HG03439 (cell line): ENCODE measurements at regions not wholly inside any gene's neighbourhood (a gene's known extent, or its start where the extent isn't known, plus 50 kb on each side); places are given as distances from the start of the nearest gene placed in this dataset.

Experiments used
- ATAC-seq: cut with Tn5 transposase; IDR thresholded peaks from one replicate; pipeline ENCODE4 v1.9.1; 2021; ENCODE audit warnings: mild to moderate bottlenecking, moderate library complexity; ENCODE audit not compliant: unreplicated experiment

DNA sequence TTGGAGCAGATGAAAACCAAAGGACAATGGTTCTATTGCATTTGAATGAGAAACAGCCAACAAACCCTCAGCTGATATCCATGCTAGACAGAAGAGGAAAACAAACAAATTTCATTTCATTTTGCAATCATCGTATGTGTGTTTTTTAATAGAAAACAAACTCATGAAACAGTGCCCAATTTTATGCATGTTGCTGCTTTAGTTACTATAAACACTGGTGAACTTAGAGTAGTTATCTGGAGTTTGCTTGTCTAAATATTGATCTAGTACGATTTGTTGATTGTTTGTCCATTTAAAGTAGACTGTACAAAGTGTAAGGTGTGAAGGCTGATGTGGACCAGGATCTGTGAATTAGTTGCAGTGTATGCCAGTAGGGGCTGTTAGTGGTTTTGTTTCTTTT is 166.6 kb downstream of the KITLG start:
- no peak for ATAC-seq

DNA sequence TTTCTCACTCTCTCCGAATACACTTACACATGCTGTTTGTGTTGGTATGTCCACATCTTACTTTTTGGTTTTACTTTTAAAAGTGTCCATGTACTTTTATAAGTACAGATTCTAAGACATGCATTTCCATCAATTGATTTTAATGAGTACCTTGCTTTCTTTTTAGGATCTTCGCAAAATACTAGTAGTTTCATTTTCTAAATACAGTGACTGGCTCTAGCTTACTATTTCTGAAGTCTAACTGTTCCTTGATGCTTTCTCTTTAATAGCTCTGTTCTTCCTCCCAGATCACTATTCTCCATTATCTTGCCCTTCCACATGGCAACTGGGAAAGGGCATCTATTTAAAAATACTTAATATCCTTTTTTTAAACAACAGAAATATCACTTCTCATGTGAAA is 164.1 kb downstream of the KITLG start:
- ATAC-seq = no peak

DNA sequence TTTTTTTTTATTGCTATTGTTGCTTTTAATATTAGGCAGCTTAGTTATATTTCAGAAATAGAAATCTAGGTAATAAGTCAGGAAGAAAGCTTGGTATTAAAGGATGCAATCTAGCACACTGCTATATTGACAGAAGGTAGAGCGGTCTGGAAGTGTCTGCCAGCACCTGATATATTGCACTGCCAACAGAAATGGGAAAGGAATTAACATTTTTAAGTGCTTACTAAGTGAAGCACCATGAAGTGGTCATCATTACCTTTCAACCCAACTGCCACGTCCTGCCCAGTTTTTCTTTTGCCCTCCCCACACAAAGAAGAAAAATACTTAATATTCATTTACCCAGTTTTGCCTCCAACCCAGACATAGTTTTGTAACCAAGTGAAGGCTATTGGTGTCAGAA is 163.5 kb downstream of the KITLG start:
- no peak for ATAC-seq

DNA sequence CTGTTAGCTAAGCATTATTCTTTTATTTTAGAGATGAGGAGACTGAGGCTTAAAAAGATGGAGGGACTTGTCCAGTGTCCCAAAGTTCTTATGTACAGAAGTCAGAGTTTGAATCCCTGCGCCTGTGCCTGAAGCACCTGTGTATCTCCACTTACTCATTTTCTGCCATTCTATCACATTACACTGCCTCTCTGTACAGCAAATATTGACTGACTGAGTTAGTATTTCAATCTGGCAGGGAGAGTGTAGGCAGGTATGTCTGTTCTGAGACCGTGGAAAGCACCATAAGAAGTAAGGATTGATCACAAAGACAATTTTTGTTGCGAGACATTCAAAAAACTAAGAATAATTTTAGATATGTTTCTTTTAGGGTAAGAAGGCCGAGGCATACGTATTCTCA is 162.7 kb downstream of the KITLG start:
- no peak for ATAC-seq

DNA sequence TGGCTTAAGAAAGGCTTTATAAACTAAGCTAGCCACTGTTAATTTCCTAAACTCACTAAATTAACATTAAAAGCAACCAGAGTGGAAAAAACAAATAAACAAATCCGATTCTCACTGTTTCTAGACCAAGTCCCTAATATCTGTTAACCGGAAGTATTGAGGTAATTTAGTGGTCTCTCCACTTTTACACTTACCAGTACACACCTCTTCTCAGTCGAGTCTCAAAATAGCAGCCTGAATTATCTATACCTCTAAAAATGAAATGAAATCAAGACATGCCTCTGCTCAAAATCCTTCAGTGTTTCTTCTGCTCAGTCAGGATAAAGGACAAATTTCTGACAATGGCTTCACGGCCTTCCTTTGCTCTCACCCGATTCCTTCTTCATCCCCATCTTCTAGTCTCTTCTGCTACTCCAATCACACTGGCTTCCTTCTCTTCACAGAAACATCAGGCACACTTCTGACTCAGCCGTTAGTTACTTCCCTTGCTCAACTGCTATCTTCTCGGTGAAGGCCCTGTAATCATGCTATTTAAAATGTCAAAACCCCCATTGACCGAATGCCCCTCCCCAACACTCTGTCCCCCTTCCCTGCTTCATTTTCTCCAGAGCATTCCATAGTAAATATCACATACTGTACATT is 161.3 kb downstream of the KITLG start:
- ATAC-seq = no peak

DNA sequence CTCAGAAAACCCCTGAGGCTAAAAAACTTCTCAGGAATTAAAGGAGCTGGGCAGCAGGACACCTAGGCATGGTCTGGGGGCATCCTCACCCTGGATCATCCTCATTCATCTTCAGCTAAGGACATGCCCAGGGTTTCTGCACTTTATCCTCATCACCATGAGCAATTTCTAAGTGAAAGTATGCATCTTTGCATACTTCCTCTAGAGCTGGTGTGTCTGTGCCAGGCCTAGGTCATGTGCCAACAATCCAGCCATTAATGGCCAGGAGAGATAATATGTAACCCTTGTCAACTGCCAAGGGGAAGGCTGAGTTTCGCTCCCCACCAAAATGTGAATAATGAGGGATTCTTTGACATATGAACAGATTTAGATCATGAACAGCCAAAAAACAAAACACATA is 160.5 kb downstream of the KITLG start:
- ATAC-seq = no peak

DNA sequence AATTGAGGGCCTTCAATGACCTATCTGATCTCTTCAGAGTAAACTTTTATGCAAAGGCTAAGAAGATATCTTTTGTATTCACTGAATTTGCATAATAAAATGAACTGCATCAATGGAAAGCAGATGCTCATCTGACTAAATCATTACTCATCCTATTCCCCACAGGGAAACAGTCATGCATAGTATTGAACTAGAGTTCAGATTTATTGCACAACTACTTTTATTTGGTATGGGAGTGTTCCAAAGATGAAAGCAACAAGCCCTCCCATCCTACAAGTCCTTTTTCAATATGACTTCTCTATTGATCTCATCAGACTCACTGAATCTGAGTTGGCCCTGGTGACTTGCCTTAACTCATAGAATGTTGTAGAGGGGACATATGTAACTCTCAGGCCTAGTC is 159.8 kb downstream of the KITLG start:
- no peak for ATAC-seq

DNA sequence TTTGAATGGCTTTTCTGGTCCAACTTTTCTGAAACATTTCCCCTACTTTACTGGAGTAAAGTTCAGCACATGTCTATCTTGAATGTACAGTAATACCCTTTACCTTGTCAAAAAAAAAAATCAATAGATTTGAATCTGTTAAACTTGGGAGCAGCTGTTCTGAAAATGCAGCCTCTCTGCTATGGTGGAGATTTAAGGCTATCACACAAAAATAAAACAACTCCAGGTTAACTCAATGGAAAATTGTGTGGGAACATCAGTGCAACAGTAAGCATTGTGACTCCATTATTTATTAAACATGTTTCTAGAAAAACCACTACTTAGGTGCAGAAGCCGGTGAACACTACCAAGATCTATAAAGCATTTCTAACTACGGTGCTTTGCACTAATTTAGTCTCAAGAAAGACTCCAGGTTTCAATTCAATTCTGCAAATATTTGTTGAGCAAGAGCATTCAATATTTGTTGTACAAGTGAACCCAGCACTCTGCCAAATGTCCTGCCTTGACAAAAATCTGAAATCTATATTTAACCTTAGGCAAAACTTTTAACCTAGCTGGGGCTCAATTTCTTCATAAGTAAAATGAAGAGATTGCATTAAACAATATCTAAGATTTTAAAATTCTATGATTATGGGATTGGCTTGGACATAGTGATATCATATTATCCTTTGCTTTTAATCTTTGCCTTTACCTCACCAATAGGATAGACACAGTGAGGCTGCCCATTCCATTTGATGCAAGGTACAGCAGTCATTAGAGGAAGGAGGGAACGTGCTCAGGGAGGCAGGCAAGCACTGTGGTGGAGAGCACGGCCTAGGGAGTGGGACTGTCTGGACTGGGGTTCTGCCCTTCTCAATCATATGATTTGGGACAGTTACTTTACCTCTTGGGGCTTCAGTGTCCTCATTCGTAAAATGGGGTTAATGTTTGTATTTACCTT is 155.2 kb downstream of the KITLG start:
- ATAC-seq = no peak

DNA sequence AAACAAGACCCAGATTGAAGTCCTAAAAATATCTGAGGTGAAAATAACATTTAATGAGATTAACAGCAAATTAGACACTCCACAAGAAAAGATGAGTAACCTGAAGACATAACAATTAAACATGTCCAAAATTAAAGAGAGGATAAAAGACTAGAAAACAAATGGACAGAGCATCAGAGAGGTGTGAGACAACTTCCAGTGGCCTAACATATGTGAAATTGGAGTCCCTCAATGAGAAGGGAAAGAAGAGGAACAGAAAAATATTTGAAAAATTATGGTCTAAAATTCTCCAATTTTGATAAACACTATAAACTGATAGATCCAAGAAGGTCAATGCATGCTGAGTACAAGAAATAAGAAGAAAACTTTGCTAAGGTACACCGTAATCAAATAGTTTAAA is 151.9 kb downstream of the KITLG start:
- no peak for ATAC-seq

DNA sequence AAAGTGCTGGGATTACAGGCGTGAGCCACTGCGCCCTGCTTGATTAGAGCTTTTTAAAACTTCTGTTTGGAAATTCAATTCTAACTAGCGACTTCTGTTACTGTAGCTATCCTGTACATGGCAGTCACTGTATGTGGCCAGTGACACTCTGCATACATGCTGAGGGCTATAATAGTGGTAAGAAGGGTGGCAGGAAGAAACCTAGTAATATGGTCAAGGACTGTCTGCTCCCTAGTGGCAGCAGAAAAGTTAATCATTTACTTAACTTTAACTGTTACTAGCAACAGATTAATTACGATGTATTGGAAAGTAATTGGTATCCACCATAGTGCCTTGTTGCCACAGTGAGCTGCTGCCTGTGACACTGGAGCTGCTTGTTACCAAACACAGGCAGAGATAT is 149.0 kb downstream of the KITLG start:
- no peak for ATAC-seq

DNA sequence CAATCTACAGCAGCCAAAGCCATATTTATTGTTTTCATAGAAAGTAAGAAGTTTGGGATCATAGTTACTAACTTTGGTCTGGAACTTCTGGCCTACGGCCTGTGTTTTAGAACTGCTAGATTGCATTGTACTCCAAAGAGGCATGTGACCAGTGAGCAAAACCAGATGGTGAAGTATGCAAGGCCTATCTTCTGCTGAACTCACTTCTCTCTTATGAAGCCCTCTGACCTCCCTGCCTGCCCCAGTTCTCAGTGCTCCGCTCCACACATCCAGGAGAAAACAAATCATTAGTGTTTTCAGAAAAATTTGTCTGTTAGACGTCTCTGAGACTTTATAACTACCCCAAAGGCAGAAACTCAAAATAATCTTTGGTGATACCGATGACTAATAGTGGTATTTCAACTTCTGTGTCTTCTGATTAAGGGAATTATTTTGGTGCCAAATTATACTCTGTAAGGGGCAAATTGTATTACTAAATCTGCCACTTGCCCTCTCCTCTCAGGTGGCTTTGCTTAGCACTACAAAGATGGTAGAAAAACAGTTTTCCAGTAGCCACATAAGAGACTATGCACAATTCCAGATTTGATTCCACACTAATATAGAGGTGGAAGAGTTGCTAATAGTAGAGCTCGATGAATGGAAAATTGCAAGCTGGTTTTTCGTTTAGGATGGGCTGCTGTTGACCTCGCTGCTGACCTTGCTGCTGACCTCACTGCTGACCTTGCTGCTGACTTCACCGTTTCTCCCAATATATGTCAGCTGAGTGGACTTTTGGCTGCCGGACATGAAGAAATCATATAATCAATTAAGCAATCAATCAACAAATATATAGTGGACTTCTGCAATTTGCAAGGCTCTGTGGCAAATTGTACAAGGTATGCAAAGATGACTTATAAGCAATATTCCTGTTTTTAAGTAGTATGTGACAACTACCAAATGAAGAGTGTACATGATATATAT is 147.5 kb downstream of the KITLG start:
- ATAC-seq = peak; percentile 41

DNA sequence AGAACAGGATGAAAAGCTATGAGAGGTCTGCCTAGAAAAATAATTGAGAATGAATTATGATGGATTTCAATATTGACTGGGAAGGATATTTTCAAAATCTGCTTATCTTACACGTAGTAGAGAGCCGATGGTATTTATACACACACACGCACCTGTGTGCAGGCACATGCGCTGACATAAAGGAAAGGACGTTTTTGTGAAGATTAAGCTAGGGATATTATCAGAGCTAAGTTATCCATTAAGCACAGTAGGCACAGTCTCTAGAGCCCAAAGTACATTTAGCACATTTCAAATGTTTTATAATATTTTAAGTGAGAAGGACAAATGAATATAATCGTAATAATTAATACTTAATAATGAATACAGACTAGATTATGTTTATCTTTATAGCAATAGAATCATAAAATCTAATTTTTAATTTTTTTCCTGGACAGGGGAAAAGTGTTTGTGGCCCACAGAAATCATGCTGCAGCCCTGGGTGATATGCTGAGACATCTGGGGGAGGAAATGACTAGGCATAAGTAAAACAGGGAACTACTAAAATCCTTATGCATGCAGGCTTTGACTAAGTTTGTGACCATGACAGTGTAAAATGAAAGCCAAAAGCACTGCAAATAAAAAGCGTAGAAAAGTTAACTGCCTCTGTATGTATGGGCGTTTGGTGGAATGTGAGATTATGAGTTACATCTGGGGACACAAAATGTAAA is 146.1 kb downstream of the KITLG start:
- peak; percentile 73 for ATAC-seq

DNA sequence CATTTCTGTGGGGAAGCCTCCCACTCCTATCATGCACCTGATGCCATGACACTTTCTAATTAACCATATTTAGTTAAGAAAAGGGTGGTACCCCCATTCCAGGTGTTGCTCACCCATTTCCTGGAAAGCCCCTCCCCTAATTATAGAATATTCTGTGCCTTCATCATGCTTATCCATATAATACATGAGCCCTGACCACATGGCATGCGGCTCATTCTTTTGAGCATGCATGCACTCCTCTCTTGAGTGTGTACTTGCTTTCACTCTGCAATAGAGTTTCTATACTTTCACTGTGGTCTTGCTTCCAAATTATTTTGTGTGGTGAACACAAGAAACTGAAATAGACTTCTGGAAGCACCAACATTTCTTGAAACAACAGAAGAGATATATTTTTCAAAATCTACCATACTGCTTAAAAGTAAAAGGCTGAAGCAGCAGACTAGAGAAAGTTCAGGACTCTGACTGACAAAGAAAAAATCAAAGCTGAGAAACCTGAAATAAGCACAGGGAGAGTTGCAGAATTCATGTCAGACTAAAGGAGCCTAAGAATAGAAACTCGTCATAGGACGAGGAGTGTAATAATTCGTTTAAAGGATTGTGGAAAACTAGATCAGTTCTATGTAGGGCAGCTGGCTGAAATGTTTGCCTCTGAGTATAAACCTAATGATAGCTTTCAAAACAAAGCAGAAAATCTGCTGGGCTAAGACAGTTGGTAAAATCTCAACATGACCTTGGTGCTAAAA is 144.8 kb downstream of the KITLG start:
- ATAC-seq = no peak

DNA sequence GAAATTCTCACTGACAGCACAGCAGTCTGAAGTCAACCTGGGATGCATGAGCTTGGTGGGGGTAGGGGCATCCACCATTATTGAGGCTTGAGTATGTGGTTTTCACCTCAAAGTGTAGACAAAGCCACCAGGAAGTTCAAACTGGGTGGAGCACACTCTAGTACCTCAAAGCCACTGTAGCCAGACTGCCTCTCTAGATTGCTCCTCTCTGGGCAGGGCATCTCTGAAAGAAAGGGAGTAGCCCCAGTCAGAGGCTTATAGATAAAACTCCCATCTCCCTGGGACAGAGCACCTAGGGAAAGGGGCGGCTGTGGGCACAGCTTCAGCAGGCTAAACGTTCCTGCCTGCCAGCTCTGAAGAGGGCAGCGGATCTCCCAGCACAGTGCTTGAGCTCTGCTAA is 143.0 kb downstream of the KITLG start:
- ATAC-seq = no peak
